Sigmoid colon (tissue), 6 donors: ENCODE measurements at regions not wholly inside any gene's neighbourhood (a gene's known extent, or its start where the extent isn't known, plus 50 kb on each side); places are given as distances from the start of the nearest gene placed in this dataset.

ENCODE experiments used
- DNase-seq: peaks from one replicate; pipeline ENCODE4 v3.0.0-alpha.2; 2019
- H3K27ac ChIP-seq, 4 donors: fragments of 200-600 bp; sonication (generic); one replicate each; pipeline ENCODE4 v1.5.1; 2016 to 2019; ENCODE audit warnings: mild to moderate bottlenecking in 1 of 4
- H3K27me3 ChIP-seq, 3 donors: fragments of 200-600 bp; sonication (generic); one replicate each; pipeline ENCODE4 v1.5.1; 2019; ENCODE audit warnings: mild to moderate bottlenecking in 1 of 3
- H3K36me3 ChIP-seq, 4 donors: fragments of 200-600 bp; sonication (generic); one replicate each; pipeline ENCODE4 v1.5.1; 2016 to 2019
- H3K4me1 ChIP-seq, 4 donors: fragments of 200-600 bp; sonication (generic); one replicate each; pipeline ENCODE4 v1.5.1; 2017 to 2019
- H3K4me3 ChIP-seq, 4 donors: fragments of 200-600 bp; sonication (generic); one replicate each; pipeline ENCODE4 v1.5.1; 2017 to 2019; ENCODE audit warnings: mild to moderate bottlenecking in 2 of 4, moderate library complexity in 1 of 4
- H3K9me3 ChIP-seq, 4 donors: fragments of 200-600 bp in 3 of 4; sonication (generic) in 3 of 4; one replicate each; pipeline versions ENCODE4 v1.5.1 to v1.6.1; 2013 to 2019
- EP300 ChIP-seq, 4 donors: sonication (generic); formaldehyde crosslinking; IDR thresholded peaks; one replicate each; pipeline ENCODE4 v1.6.1; 2017; ENCODE audit warnings: antibody characterized with exemption in 4 of 4
- POLR2A ChIP-seq, 2 donors: fragments of 450-650 bp; IDR thresholded peaks; one replicate each; pipeline ENCODE4 v1.6.1; 2016; ENCODE audit warnings: antibody characterized with exemption in 2 of 2, mild to moderate bottlenecking in 2 of 2, moderate library complexity in 2 of 2
- POLR2AphosphoS5 ChIP-seq, 4 donors: sonication (generic); formaldehyde crosslinking; IDR thresholded peaks; one replicate each; pipeline ENCODE4 v1.6.1; 2017; ENCODE audit warnings: antibody characterized with exemption in 4 of 4
- WGBS, 2 donors: extraction: QIAGEN DNeasy Blood & Tissue Kit; methylation state at CpG; one replicate each; pipeline ENCODE4 v1.1.7; 2013; 5-methylcytosine and 5-hydroxymethylcytosine counted together
- intact Hi-C: fragments of 100-400 bp; cut with DNase I; formaldehyde crosslinking; loops from one replicate; pipeline ENCODE4 v1.15.1; 2023
- TF ChIP-seq, protein P1 (sequence below), 4 experiments: fragments of 450-650 bp in 3 of 4; fragments of 200-600 bp in 1 of 4; IDR thresholded peaks; one replicate each; pipeline ENCODE4 v1.5.1; 2016 to 2019; ENCODE audit warnings: antibody characterized with exemption in 4 of 4, mild to moderate bottlenecking in 3 of 4, moderate library complexity in 2 of 4
- donor health status: healthy with polysubstance abuse.
- donor health status: healthy.

DNA sequence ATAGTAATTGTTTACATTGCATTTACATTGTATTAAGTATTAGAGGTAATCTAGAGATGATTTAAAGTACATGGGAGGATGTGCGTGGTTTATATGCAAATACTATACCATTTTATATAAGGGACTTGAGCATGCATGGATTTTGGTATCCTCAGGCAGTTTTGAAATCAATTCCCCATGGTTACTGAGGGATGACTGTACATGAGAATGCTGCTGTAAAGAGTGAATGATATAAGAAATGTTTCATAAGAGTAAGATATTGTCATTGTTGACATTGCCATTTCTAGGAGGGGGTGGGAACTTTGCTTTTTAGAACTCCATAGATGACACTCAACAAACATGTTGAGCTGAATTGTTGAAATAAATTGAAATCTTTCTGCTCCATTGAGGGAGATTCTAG is 185.0 kb downstream of the SEMA6A start:
- intact Hi-C loops: no loop called here
- no peak overlapping the region for H3K27ac ChIP-seq

DNA sequence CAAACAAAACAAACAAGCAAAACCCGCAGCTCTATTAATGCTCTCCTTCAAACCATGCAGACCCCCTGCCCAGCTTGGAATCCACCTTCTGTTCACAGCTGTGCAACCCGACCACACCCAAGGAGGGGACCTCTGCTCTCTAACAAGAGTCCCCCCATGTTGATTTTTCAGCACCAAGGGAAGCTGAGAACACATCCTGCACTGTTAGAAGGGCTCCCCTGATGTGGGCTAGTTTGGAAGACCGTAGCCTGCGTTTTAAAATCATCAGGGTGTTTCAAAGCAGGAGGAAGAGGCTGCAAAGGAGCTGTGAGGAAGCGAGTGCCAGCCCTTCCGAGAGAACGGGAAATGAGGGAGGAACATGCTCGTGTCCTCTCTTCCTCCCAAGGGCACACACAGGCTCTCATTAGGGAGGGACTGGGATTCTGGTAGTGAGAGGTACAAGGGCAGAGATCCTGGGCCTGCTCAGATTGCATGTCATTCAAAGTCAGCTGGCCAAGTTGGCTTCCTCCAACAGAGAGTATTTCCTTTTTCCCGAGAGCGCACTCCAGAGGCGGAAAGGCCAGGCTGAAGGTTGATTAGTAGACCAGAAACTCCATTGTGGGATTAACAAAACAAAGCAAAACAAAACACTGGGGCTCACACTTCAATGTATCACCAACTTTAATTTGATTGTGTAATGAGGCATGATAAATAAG is 185.9 kb downstream of the SEMA6A start:
- Histone ChIP-seq H3K27ac (no peak overlapping the region), H3K9me3 (no peaks in the 10 kb centered on the region), H3K4me3 (no peak overlapping the region), H3K36me3 (no peaks in the 10 kb centered on the region), H3K4me1 (no peaks in the 10 kb centered on the region), H3K27me3 (no peaks in the 10 kb centered on the region)
- no peak for TF ChIP-seq POLR2A (IDR thresholded peaks at IDR 0.05)
- TF ChIP-seq EP300 (IDR thresholded peaks at IDR 0.05): no peak
- TF ChIP-seq POLR2AphosphoS5 (IDR thresholded peaks at IDR 0.05): peak in 1 of 4 donors; percentile 4
- TF ChIP-seq, protein P1, sequence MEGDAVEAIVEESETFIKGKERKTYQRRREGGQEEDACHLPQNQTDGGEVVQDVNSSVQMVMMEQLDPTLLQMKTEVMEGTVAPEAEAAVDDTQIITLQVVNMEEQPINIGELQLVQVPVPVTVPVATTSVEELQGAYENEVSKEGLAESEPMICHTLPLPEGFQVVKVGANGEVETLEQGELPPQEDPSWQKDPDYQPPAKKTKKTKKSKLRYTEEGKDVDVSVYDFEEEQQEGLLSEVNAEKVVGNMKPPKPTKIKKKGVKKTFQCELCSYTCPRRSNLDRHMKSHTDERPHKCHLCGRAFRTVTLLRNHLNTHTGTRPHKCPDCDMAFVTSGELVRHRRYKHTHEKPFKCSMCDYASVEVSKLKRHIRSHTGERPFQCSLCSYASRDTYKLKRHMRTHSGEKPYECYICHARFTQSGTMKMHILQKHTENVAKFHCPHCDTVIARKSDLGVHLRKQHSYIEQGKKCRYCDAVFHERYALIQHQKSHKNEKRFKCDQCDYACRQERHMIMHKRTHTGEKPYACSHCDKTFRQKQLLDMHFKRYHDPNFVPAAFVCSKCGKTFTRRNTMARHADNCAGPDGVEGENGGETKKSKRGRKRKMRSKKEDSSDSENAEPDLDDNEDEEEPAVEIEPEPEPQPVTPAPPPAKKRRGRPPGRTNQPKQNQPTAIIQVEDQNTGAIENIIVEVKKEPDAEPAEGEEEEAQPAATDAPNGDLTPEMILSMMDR (IDR thresholded peaks at IDR 0.05): no peak
- intact Hi-C loops: no loop called here
- no peak for DNase-seq
- 84 to 95% methylated on average over 11 of the region's 11 CpGs for WGBS, 2 donors

More for the DNA sequence above, 185.0 kb downstream of the SEMA6A start:
- 90 to 95% methylated on average over 1 of the region's 1 CpG for WGBS, 2 donors
- TF ChIP-seq EP300 (IDR thresholded peaks at IDR 0.05) (no peak), POLR2AphosphoS5 (IDR thresholded peaks at IDR 0.05) (no peak), POLR2A (IDR thresholded peaks at IDR 0.05) (no peak)
- no peak overlapping the region for H3K4me3 ChIP-seq
- no peaks in the 10 kb centered on the region for H3K27me3 ChIP-seq
- no peaks in the 10 kb centered on the region for H3K9me3 ChIP-seq
- no peak for DNase-seq
- H3K36me3 ChIP-seq: no peaks in the 10 kb centered on the region
- H3K4me1 ChIP-seq: peaks cover 0 to 5% (median 3%) of the 10 kb centered on the region in 4 donors

DNA sequence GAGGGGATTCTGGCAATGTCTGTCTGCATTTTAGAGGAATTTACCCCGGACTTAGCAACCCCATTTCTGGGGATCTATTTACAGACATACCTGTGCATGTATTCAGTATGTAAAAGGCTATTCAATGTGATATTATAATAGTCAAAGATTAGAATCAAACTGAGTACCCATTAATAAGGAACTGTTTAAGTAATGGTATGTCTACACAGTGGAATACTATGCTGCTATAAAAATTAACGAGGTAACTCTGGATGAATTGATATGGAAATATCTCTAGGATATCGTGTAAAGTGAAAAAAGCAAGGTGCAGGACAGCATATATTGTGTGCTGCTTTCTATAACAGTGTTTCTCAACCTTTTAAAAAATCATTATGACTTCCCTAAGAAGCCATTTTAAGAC is 186.9 kb downstream of the SEMA6A start:
- Histone ChIP-seq H3K4me3 (no peak overlapping the region), H3K27ac (no peak overlapping the region), H3K27me3 (no peaks in the 10 kb centered on the region), H3K9me3 (no peaks in the 10 kb centered on the region), H3K36me3 (no peaks in the 10 kb centered on the region), H3K4me1 (no peaks in the 10 kb centered on the region)
- TF ChIP-seq EP300 (IDR thresholded peaks at IDR 0.05) (no peak), POLR2A (IDR thresholded peaks at IDR 0.05) (no peak), POLR2AphosphoS5 (IDR thresholded peaks at IDR 0.05) (no peak)
- TF ChIP-seq, protein P1 (IDR thresholded peaks at IDR 0.05): no peak
- DNase-seq: no peak
- WGBS, 2 donors: 91 to 96% methylated on average over 3 of the region's 3 CpGs
- intact Hi-C loops: no loop called here

DNA sequence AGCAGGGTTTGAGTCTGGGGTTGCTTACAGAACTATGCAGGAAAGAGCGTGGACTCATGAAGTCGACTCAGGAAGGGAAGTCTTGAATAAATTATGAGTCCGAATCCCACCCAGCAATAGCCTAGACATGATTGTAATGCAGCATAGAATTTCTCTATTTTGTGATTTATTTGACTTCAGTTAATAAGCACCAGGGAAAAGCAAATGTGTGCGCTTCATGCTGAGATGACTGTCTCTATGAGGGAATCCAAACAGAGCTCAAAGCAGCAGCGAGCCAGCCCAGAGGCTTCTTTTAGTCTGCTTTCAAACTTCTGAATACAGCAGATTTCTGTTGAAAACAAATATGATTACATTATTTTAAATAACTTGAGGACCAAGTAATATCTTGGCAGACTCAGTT is 188.0 kb downstream of the SEMA6A start:
- Histone ChIP-seq H3K9me3 (no peaks in the 10 kb centered on the region), H3K4me1 (no peaks in the 10 kb centered on the region), H3K27ac (no peak overlapping the region), H3K4me3 (no peak overlapping the region), H3K36me3 (no peaks in the 10 kb centered on the region), H3K27me3 (no peaks in the 10 kb centered on the region)
- 70 to 85% methylated on average over 5 of the region's 5 CpGs for WGBS, 2 donors
- intact Hi-C loops: no loop called here
- TF ChIP-seq POLR2AphosphoS5 (IDR thresholded peaks at IDR 0.05): no peak
- no peak for TF ChIP-seq EP300 (IDR thresholded peaks at IDR 0.05)
- TF ChIP-seq, protein P1 (IDR thresholded peaks at IDR 0.05): no peak
- no peak for TF ChIP-seq POLR2A (IDR thresholded peaks at IDR 0.05)
- no peak for DNase-seq

DNA sequence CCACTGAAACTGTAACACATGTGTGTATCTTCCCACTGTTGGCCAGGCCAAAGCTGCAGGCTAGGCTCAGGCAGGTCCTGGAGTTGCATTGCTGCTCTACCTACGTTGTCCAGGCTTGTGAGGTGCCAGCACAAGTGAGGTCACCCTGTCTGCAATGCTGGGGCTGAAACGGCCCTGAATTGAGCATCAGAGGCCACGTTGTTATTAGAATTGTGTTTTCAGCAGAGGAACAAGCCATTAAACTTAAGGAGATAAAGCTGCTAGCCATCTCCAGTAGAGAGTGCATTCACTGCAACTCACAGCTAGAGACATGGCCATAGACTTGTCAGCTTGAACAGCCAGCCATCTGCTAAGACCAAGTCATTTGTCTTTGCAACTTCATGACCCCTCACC is 191.8 kb downstream of the SEMA6A start:
- Histone ChIP-seq H3K27me3 (no peaks in the 10 kb centered on the region), H3K9me3 (no peaks in the 10 kb centered on the region), H3K4me3 (no peak overlapping the region), H3K4me1 (no peaks in the 10 kb centered on the region), H3K36me3 (no peaks in the 10 kb centered on the region), H3K27ac (no peak overlapping the region)
- no peak for TF ChIP-seq EP300 (IDR thresholded peaks at IDR 0.05)
- no peak for DNase-seq
- 77 to 79% methylated on average over 3 of the region's 3 CpGs for WGBS, 2 donors
- intact Hi-C loops: no loop called here
